Astrocyte of the spinal cord (primary cell): ENCODE measurements at regions not wholly inside any gene's neighbourhood (a gene's known extent, or its start where the extent isn't known, plus 50 kb on each side); places are given as distances from the start of the nearest gene placed in this dataset.
"Not testable (repeated sequence)": the region's sequence is repeated elsewhere in the genome, so short reads cannot be mapped to it uniquely, and the experiment has no call there.

Source experiments
- DNase-seq: peaks from one replicate; pipeline ENCODE4 v3.0.0; 2011; ENCODE audit warnings: low read depth, low spot score
- H3K4me3 ChIP-seq: 2 replicates; pipeline ENCODE4 v1.5.1; 2011; ENCODE audit warnings: low read depth, mild to moderate bottlenecking, low read length, moderate library complexity
- CTCF ChIP-seq: IDR thresholded peaks from 2 replicates; pipeline ENCODE4 v1.5.1; 2012; ENCODE audit warnings: low read depth, mild to moderate bottlenecking, low read length, inconsistent platforms
- in situ Hi-C: cut with HindIII; loops from 2 replicates; pipeline ENCODE4 v1.10.0; 2017; ENCODE audit warnings: low sequenced_read_pairs

GRCh38 chrX:33949300-33949699, 182.8 kb downstream of the FAM47A start:
- in situ Hi-C loops = no loop called here
- no peak overlapping the region for H3K4me3 ChIP-seq
- TF ChIP-seq CTCF = no peak
- no peak for DNase-seq

GRCh38 chrX:33926249-33926648, 205.9 kb downstream of the FAM47A start:
- H3K4me3 ChIP-seq, in situ Hi-C loops, DNase-seq: not testable (repeated sequence)

GRCh38 chrX:33923262-33923661, 208.9 kb downstream of the FAM47A start:
- DNase-seq = no peak

GRCh38 chrX:33909836-33910235, 222.3 kb downstream of the FAM47A start:
- no peak for DNase-seq
- no peak overlapping the region for H3K4me3 ChIP-seq
- TF ChIP-seq CTCF = no peak
- in situ Hi-C loops = no loop called here

More at GRCh38 chrX:33923262-33923661, 208.9 kb downstream of the FAM47A start:
- in situ Hi-C loops = no loop called here
- no peak for TF ChIP-seq CTCF
- no peak overlapping the region for H3K4me3 ChIP-seq

- in situ Hi-C loops = no loop called here
- no peak overlapping the region for H3K4me3 ChIP-seq
- no peak for TF ChIP-seq CTCF
- DNase-seq = no peak
Measured at GRCh38 chrX:33908898-33909297, 223.2 kb downstream of the FAM47A start.

GRCh38 chrX:33908074-33908473, 224.0 kb downstream of the FAM47A start:
- no peak for TF ChIP-seq CTCF
- in situ Hi-C loops = no loop called here
- no peak overlapping the region for H3K4me3 ChIP-seq
- no peak for DNase-seq

GRCh38 chrX:33906971-33907370, 225.1 kb downstream of the FAM47A start:
- no peak overlapping the region for H3K4me3 ChIP-seq
- no peak for TF ChIP-seq CTCF
- DNase-seq = no peak
- in situ Hi-C loops = no loop called here
